OCI-LY7 (cell line): ENCODE measurements at regions not wholly inside any gene's neighbourhood (a gene's known extent, or its start where the extent isn't known, plus 50 kb on each side); places are given as distances from the start of the nearest gene placed in this dataset.

Experiments used
- EZH2phosphoT487 ChIP-seq: fragments of 200-600 bp; sonication (generic); IDR thresholded peaks from 2 replicates; pipeline ENCODE4 v1.6.1; 2018; ENCODE audit warnings: low read depth, borderline replicate concordance, mild to moderate bottlenecking, mixed run types, antibody characterized with exemption, low read length, moderate library complexity, mixed read lengths
- TF ChIP-seq, protein P1 (sequence below): fragments of 200-600 bp; sonication (generic); conservative IDR thresholded peaks from 2 replicates; pipeline ENCODE4 v1.5.1; 2014; ENCODE audit warnings: mild to moderate bottlenecking, antibody characterized with exemption, low read length, moderate library complexity, mixed read lengths

DNA sequence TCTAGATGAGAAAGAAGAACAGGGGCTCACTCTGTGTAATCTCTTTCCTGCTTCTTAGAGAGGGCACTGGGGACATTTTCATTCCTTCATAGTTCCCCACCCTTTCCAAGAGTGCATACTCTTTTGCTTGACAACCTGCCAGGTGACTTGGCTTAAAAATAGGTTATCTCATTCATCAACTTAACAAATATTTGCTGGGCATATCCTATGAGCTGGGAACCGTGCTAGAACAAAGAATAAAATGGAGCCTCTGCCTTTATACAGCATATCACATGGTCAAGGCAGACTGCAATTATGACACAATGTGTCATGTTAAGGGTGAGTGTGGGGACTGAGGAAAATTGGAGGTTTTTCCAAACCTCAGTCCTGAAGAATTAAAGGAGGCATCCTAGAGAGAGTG lies 209.8 kb upstream of the FOXA2 start:
- TF ChIP-seq, protein P1, sequence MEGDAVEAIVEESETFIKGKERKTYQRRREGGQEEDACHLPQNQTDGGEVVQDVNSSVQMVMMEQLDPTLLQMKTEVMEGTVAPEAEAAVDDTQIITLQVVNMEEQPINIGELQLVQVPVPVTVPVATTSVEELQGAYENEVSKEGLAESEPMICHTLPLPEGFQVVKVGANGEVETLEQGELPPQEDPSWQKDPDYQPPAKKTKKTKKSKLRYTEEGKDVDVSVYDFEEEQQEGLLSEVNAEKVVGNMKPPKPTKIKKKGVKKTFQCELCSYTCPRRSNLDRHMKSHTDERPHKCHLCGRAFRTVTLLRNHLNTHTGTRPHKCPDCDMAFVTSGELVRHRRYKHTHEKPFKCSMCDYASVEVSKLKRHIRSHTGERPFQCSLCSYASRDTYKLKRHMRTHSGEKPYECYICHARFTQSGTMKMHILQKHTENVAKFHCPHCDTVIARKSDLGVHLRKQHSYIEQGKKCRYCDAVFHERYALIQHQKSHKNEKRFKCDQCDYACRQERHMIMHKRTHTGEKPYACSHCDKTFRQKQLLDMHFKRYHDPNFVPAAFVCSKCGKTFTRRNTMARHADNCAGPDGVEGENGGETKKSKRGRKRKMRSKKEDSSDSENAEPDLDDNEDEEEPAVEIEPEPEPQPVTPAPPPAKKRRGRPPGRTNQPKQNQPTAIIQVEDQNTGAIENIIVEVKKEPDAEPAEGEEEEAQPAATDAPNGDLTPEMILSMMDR, result no peak
- no peak for TF ChIP-seq EZH2phosphoT487
